Activated naive CD4-positive, alpha-beta T cell treated with anti-CD3 and anti-CD28 coated beads for 36 hours (primary cell): ENCODE measurements at regions not wholly inside any gene's neighbourhood (a gene's known extent, or its start where the extent isn't known, plus 50 kb on each side); places are given as distances from the start of the nearest gene placed in this dataset.

Experiments used
- CTCF ChIA-PET: fragments of 350-600 bp; sonication (Branson Sonifier 250); formaldehyde crosslinking; loops from one replicate; lab custom pipeline; 2021; ENCODE audit warnings: antibody characterized with exemption; lab: Charles Lee
- DNase-seq: peaks from one replicate; pipeline ENCODE4 v3.0.0-alpha.2; 2020
- H3K27ac Mint-ChIP-seq: one replicate; pipeline ENCODE4 v1.8.0; 2021; ENCODE audit warnings: mild to moderate bottlenecking, mixed read lengths
- H3K27me3 Mint-ChIP-seq: one replicate; pipeline ENCODE4 v1.8.0; 2021; ENCODE audit warnings: low read depth, mixed read lengths
- H3K36me3 Mint-ChIP-seq: one replicate; pipeline ENCODE4 v1.8.0; 2021; ENCODE audit warnings: low read depth, mixed read lengths
- H3K4me1 Mint-ChIP-seq: one replicate; pipeline ENCODE4 v1.8.0; 2021; ENCODE audit warnings: low read depth, mixed read lengths
- H3K4me3 Mint-ChIP-seq: one replicate; pipeline ENCODE4 v1.8.0; 2021; ENCODE audit warnings: mild to moderate bottlenecking, moderate library complexity, mixed read lengths
- H3K9me3 Mint-ChIP-seq: one replicate; pipeline ENCODE4 v1.8.0; 2021; ENCODE audit warnings: mixed read lengths
- intact Hi-C: fragments of 100-400 bp; cut with micrococcal nuclease; formaldehyde crosslinking; loops from one replicate; pipeline ENCODE4 v1.15.1; 2023

- H3K36me3 Mint-ChIP-seq = no peaks in the 10 kb centered on the region
- H3K27ac Mint-ChIP-seq = no peak overlapping the region
- CTCF ChIA-PET = interaction anchor here (0.6 kb wide), 1 partner anchor 16 kb away, joined by 3 read pairs; no protein-coding TSS in a partner anchor
- H3K4me3 Mint-ChIP-seq = no peak overlapping the region
- intact Hi-C loops = no loop called here
- no peaks in the 10 kb centered on the region for H3K4me1 Mint-ChIP-seq
- DNase-seq = no peak
- H3K27me3 Mint-ChIP-seq = peaks cover 25% of the 10 kb centered on the region
- no peaks in the 10 kb centered on the region for H3K9me3 Mint-ChIP-seq
Measured at GRCh38 chr1:36711480-36711879, 228.8 kb upstream of the CSF3R start.

- H3K9me3 Mint-ChIP-seq = no peaks in the 10 kb centered on the region
- no peaks in the 10 kb centered on the region for H3K4me1 Mint-ChIP-seq
- intact Hi-C loops = no loop called here
- CTCF ChIA-PET = interaction anchor here (0.6 kb wide), 1 partner anchor 15 kb away, joined by 3 read pairs; no protein-coding TSS in a partner anchor
- no peak overlapping the region for H3K27ac Mint-ChIP-seq
- no peak for DNase-seq
- H3K36me3 Mint-ChIP-seq = no peaks in the 10 kb centered on the region
- H3K4me3 Mint-ChIP-seq = no peak overlapping the region
- peaks cover 25% of the 10 kb centered on the region for H3K27me3 Mint-ChIP-seq
Measured at GRCh38 chr1:36710951-36711350, 228.2 kb upstream of the CSF3R start.

GRCh38 chr1:36709869-36710481 lies 227.3 kb upstream of the CSF3R start:
- H3K9me3 Mint-ChIP-seq = no peaks in the 10 kb centered on the region
- intact Hi-C loops = loop anchor here (10.0 kb wide), 1 partner anchor 325 kb away; the partner anchor contains the start of gene GRIK3
- peaks cover 22% of the 10 kb centered on the region for H3K27me3 Mint-ChIP-seq
- CTCF ChIA-PET = no interaction called here
- DNase-seq = no peak
- H3K27ac Mint-ChIP-seq = no peak overlapping the region
- no peak overlapping the region for H3K4me3 Mint-ChIP-seq
- H3K36me3 Mint-ChIP-seq = no peaks in the 10 kb centered on the region
- no peaks in the 10 kb centered on the region for H3K4me1 Mint-ChIP-seq

GRCh38 chr1:36708587-36708986 lies 225.9 kb upstream of the CSF3R start:
- no peak for DNase-seq
- CTCF ChIA-PET = no interaction called here
- Mint-ChIP-seq H3K27ac (no peak overlapping the region), H3K27me3 (peaks cover 26% of the 10 kb centered on the region), H3K36me3 (no peaks in the 10 kb centered on the region), H3K4me3 (no peak overlapping the region), H3K4me1 (peaks cover 2% of the 10 kb centered on the region), H3K9me3 (no peaks in the 10 kb centered on the region)
- intact Hi-C loops = loop anchor here (10.0 kb wide), 1 partner anchor 326 kb away; the partner anchor contains the start of gene GRIK3

- Mint-ChIP-seq H3K27me3 (peaks cover 21% of the 10 kb centered on the region), H3K9me3 (no peaks in the 10 kb centered on the region), H3K4me3 (no peak overlapping the region), H3K36me3 (no peaks in the 10 kb centered on the region), H3K4me1 (peaks cover 2% of the 10 kb centered on the region), H3K27ac (no peak overlapping the region)
- CTCF ChIA-PET = no interaction called here
- intact Hi-C loops = loop anchor here (10.0 kb wide), 1 partner anchor 328 kb away; the partner anchor contains the start of gene GRIK3
- no peak for DNase-seq
Measured at GRCh38 chr1:36707221-36707620, 224.5 kb upstream of the CSF3R start.

GRCh38 chr1:36706416-36706815 lies 223.7 kb upstream of the CSF3R start:
- CTCF ChIA-PET = no interaction called here
- Mint-ChIP-seq H3K4me1 (peaks cover 2% of the 10 kb centered on the region), H3K27me3 (peaks cover 20% of the 10 kb centered on the region), H3K27ac (no peak overlapping the region), H3K9me3 (no peaks in the 10 kb centered on the region), H3K4me3 (no peak overlapping the region), H3K36me3 (no peaks in the 10 kb centered on the region)
- no peak for DNase-seq
- intact Hi-C loops = loop anchor here (10.0 kb wide), 1 partner anchor 328 kb away; the partner anchor contains the start of gene GRIK3

- CTCF ChIA-PET = interaction anchor here (0.7 to 1.3 kb wide), 2 partner anchors 56 to 618 kb away, joined by 3 read pairs; no protein-coding TSS in a partner anchor
- no peak for DNase-seq
- H3K27ac Mint-ChIP-seq = no peak overlapping the region
- peaks cover 17% of the 10 kb centered on the region for H3K27me3 Mint-ChIP-seq
- intact Hi-C loops = loop anchor here (10.0 kb wide), 1 partner anchor 329 kb away; the partner anchor contains the start of gene GRIK3
- no peak overlapping the region for H3K4me3 Mint-ChIP-seq
- H3K36me3 Mint-ChIP-seq = no peaks in the 10 kb centered on the region
- H3K9me3 Mint-ChIP-seq = no peaks in the 10 kb centered on the region
- peaks cover 2% of the 10 kb centered on the region for H3K4me1 Mint-ChIP-seq
Measured at GRCh38 chr1:36705629-36706028, 222.9 kb upstream of the CSF3R start.

GRCh38 chr1:36703526-36704208 lies 221.0 kb upstream of the CSF3R start:
- Mint-ChIP-seq H3K27ac (no peak overlapping the region), H3K36me3 (no peaks in the 10 kb centered on the region)

GRCh38 chr1:36702963-36703362 lies 220.2 kb upstream of the CSF3R start:
- H3K36me3 Mint-ChIP-seq = no peaks in the 10 kb centered on the region
- H3K4me1 Mint-ChIP-seq = peaks cover 2% of the 10 kb centered on the region
- DNase-seq = no peak
- CTCF ChIA-PET = no interaction called here
- no peaks in the 10 kb centered on the region for H3K9me3 Mint-ChIP-seq
- peaks cover 9% of the 10 kb centered on the region for H3K27me3 Mint-ChIP-seq
- no peak overlapping the region for H3K27ac Mint-ChIP-seq
- H3K4me3 Mint-ChIP-seq = no peak overlapping the region
- intact Hi-C loops = loop anchor here (1.0 to 10.0 kb wide), 3 partner anchors 332 to 731 kb away; partner anchors contain the start of gene GRIK3

More at GRCh38 chr1:36703526-36704208, 221.0 kb upstream of the CSF3R start:
- DNase-seq = peak; percentile 83
- peaks cover 2% of the 10 kb centered on the region for H3K4me1 Mint-ChIP-seq
- intact Hi-C loops = loop anchor here (1.0 to 10.0 kb wide), 3 partner anchors 331 to 731 kb away; partner anchors contain the start of gene GRIK3
- H3K9me3 Mint-ChIP-seq = no peaks in the 10 kb centered on the region
- H3K4me3 Mint-ChIP-seq = no peak overlapping the region
- H3K27me3 Mint-ChIP-seq = peaks cover 9% of the 10 kb centered on the region
- CTCF ChIA-PET = interaction anchor here (0.6 to 0.7 kb wide), 2 partner anchors 188 to 278 kb away, joined by 3 read pairs; no protein-coding TSS in a partner anchor

- Mint-ChIP-seq H3K4me3 (no peak overlapping the region), H3K4me1 (peaks cover 2% of the 10 kb centered on the region), H3K9me3 (no peaks in the 10 kb centered on the region), H3K27ac (no peak overlapping the region), H3K27me3 (peaks cover 7% of the 10 kb centered on the region), H3K36me3 (no peaks in the 10 kb centered on the region)
- intact Hi-C loops = no loop called here
- CTCF ChIA-PET = no interaction called here
- no peak for DNase-seq
Measured at GRCh38 chr1:36699113-36699911, 216.6 kb upstream of the CSF3R start.

GRCh38 chr1:36697836-36698605 lies 215.3 kb upstream of the CSF3R start:
- Mint-ChIP-seq H3K36me3 (no peaks in the 10 kb centered on the region), H3K4me1 (no peaks in the 10 kb centered on the region), H3K27ac (no peak overlapping the region), H3K9me3 (no peaks in the 10 kb centered on the region), H3K4me3 (no peak overlapping the region), H3K27me3 (peaks cover 4% of the 10 kb centered on the region)
- intact Hi-C loops = no loop called here
- no peak for DNase-seq
- CTCF ChIA-PET = interaction anchor here (0.5 kb wide), 1 partner anchor 462 kb away, joined by 3 read pairs; no protein-coding TSS in a partner anchor
